B cell (primary cell): ENCODE measurements at regions not wholly inside any gene's neighbourhood (a gene's known extent, or its start where the extent isn't known, plus 50 kb on each side); places are given as distances from the start of the nearest gene placed in this dataset.

ENCODE experiments used
- ATAC-seq: fragments of 200-7000 bp; cut with Tn5 transposase; one replicate; pipeline ENCODE4 v1.10.0; 2021; ENCODE audit warnings: low read depth, mild to moderate bottlenecking, moderate number of reproducible peaks, moderate library complexity
- CTCF ChIA-PET: fragments of 350-600 bp; sonication (Branson Sonifier 250); formaldehyde crosslinking; loops from one replicate; lab custom pipeline; 2021; ENCODE audit warnings: antibody characterized with exemption, inconsistent platforms; lab: Charles Lee
- POLR2A ChIA-PET: fragments of 350-600 bp; sonication (Branson Sonifier 250); formaldehyde crosslinking; loops from one replicate; lab custom pipeline; 2021; ENCODE audit warnings: antibody characterized with exemption; lab: Charles Lee
- DNase-seq: peaks from one replicate; pipeline ENCODE4 v3.0.0; 2013
- H2AFZ ChIP-seq: 2 replicates; pipeline ENCODE4 v1.6.1; 2012; ENCODE audit warnings: mild to moderate bottlenecking, low read depth, low read length; ENCODE audit not compliant: insufficient read depth, poor library complexity, severe bottlenecking
- H3K27ac ChIP-seq, 2 donors: 1 replicate in 1 of 2; 2 replicates in 1 of 2; pipeline ENCODE4 v1.5.1; 2012 to 2013; ENCODE audit warnings: low read length in 2 of 2, mild to moderate bottlenecking in 2 of 2, moderate library complexity in 1 of 2
- H3K27me3 ChIP-seq, 4 experiments: fragments of 200-600 bp in 1 of 4; sonication (generic) in 1 of 4; replicated peaks in 1 of 4; 1 replicate in 2 of 4; 2 replicates in 2 of 4; pipeline versions ENCODE4 v1.6.1 to v1.7.0; 2013 to 2016; ENCODE audit warnings: low read length in 3 of 4, mild to moderate bottlenecking in 2 of 4, mixed read lengths in 1 of 4, moderate library complexity in 1 of 4; ENCODE audit not compliant: insufficient read depth in 4 of 4, control insufficient read depth in 3 of 4; ENCODE audit errors: control extremely low read depth in 1 of 4
- H3K36me3 ChIP-seq, 2 experiments: replicated peaks in 1 of 2; 1 replicate in 1 of 2; 2 replicates in 1 of 2; pipeline versions ENCODE4 v1.6.1 to v1.7.1; 2013; ENCODE audit warnings: low read length in 1 of 2; ENCODE audit not compliant: insufficient read depth in 2 of 2, control insufficient read depth in 1 of 2; ENCODE audit errors: control extremely low read depth in 1 of 2, extremely low read depth in 1 of 2
- H3K4me1 ChIP-seq, 2 donors: fragments of 200-600 bp in 1 of 2; sonication (generic) in 1 of 2; 1 replicate in 1 of 2; 2 replicates in 1 of 2; pipeline versions ENCODE4 v1.5.1 to v1.6.1; 2013 to 2017; ENCODE audit warnings: low read length in 2 of 2; ENCODE audit not compliant: control insufficient read depth in 2 of 2, insufficient read depth in 2 of 2
- H3K4me2 ChIP-seq: replicated peaks from 2 replicates; pipeline ENCODE3; 2012; ENCODE audit warnings: mild to moderate bottlenecking, low read depth, low read length; ENCODE audit not compliant: poor library complexity, severe bottlenecking
- H3K4me3 ChIP-seq, 5 experiments: fragments of 200-600 bp in 1 of 5; sonication (generic) in 1 of 5; 1 replicate in 3 of 5; 2 replicates in 2 of 5; pipeline versions ENCODE4 v1.5.1 to v1.7.0; 2011 to 2016; ENCODE audit warnings: low read length in 4 of 5, mild to moderate bottlenecking in 4 of 5, low read depth in 2 of 5, control low read depth in 1 of 5, moderate library complexity in 1 of 5; ENCODE audit not compliant: insufficient read depth in 1 of 5; ENCODE audit errors: control extremely low read depth in 1 of 5, extremely low read depth in 1 of 5
- H3K79me2 ChIP-seq: fragments of 200-600 bp; sonication (generic); one replicate; pipeline ENCODE4 v1.6.0; 2016; ENCODE audit warnings: low read length; ENCODE audit not compliant: control insufficient read depth, insufficient read depth
- H3K9ac ChIP-seq: fragments of 200-600 bp; sonication (generic); 2 replicates; pipeline ENCODE4 v1.6.1; 2017; ENCODE audit warnings: mild to moderate bottlenecking, low read length, moderate library complexity
- H3K9me3 ChIP-seq, 3 donors: one replicate each; pipeline versions ENCODE4 v1.6.1 to v1.7.1; 2013; ENCODE audit warnings: low read length in 2 of 3; ENCODE audit not compliant: control insufficient read depth in 2 of 3, insufficient read depth in 1 of 3; ENCODE audit errors: control extremely low read depth in 1 of 3
- H4K20me1 ChIP-seq: 2 replicates; pipeline ENCODE4 v1.6.0; 2012; ENCODE audit warnings: mild to moderate bottlenecking, low read length; ENCODE audit not compliant: insufficient read depth, control insufficient read depth, poor library complexity, severe bottlenecking
- H3K27ac Mint-ChIP-seq: one replicate; pipeline ENCODE4 v1.8.0; 2021; ENCODE audit warnings: mixed read lengths
- H3K27me3 Mint-ChIP-seq: one replicate; pipeline ENCODE4 v1.8.0; 2021; ENCODE audit warnings: mixed read lengths
- H3K4me1 Mint-ChIP-seq: one replicate; pipeline ENCODE4 v1.8.0; 2021; ENCODE audit warnings: mixed read lengths
- H3K4me3 Mint-ChIP-seq: one replicate; pipeline ENCODE4 v1.8.0; 2021; ENCODE audit warnings: mixed read lengths
- H3K9me3 Mint-ChIP-seq: one replicate; pipeline ENCODE4 v1.8.0; 2022; ENCODE audit warnings: mixed read lengths; ENCODE audit not compliant: insufficient read depth
- CTCF ChIP-seq: fragments of 200-600 bp; IDR thresholded peaks from one replicate; pipeline ENCODE4 v1.8.0; 2022; ENCODE audit warnings: antibody characterized with exemption, mild to moderate bottlenecking
- EZH2 ChIP-seq: IDR thresholded peaks from 2 replicates; pipeline ENCODE4 v1.6.1; 2012; ENCODE audit warnings: borderline replicate concordance, low read depth, mild to moderate bottlenecking, moderate library complexity, low read length; ENCODE audit not compliant: insufficient read depth, poor library complexity, severe bottlenecking
- WGBS: methylation state at CpG from one replicate; pipeline ENCODE4 v1.1.5; 2013; ENCODE audit warnings: missing lambda C conversion rate; ENCODE audit not compliant: insufficient coverage; 5-methylcytosine and 5-hydroxymethylcytosine counted together
- intact Hi-C: fragments of 100-400 bp; cut with micrococcal nuclease; formaldehyde crosslinking; loops from one replicate; pipeline ENCODE4 v1.10.0; 2022

GRCh38 chr6:114995526-114995925 is 652.7 kb upstream of the HS3ST5 start:
- no peak overlapping the region for H3K27ac ChIP-seq
- peaks cover 0 to 5% (median 0%) of the 10 kb centered on the region in 3 donors for H3K9me3 ChIP-seq
- H3K4me3 Mint-ChIP-seq, result no peak overlapping the region
- H3K27me3 Mint-ChIP-seq, result no peaks in the 10 kb centered on the region
- H3K4me1 ChIP-seq, result no peaks in the 10 kb centered on the region
- no peaks in the 10 kb centered on the region for H3K9me3 Mint-ChIP-seq
- no peaks in the 10 kb centered on the region for H3K4me1 Mint-ChIP-seq
- H3K36me3 ChIP-seq, result no peaks in the 10 kb centered on the region
- H2AFZ ChIP-seq, result no peak overlapping the region
- ChIA-PET POLR2A (no interaction called here), CTCF (no interaction called here)
- TF ChIP-seq CTCF (no peak), EZH2 (no peak)
- H3K27me3 ChIP-seq, result no peaks in the 10 kb centered on the region
- no peaks in the 10 kb centered on the region for H3K79me2 ChIP-seq
- H3K4me2 ChIP-seq, result no peak overlapping the region
- H3K27ac Mint-ChIP-seq, result no peak overlapping the region
- ATAC-seq (no peak), DNase-seq (no peak)
- no peak overlapping the region for H3K4me3 ChIP-seq
- H4K20me1 ChIP-seq, result no peaks in the 10 kb centered on the region
- intact Hi-C loops, result no loop called here
- no peak overlapping the region for H3K9ac ChIP-seq

GRCh38 chr6:114989279-114989964 is 646.6 kb upstream of the HS3ST5 start:
- Mint-ChIP-seq H3K9me3 (no peaks in the 10 kb centered on the region), H3K27me3 (no peaks in the 10 kb centered on the region), H3K4me1 (no peaks in the 10 kb centered on the region), H3K4me3 (no peak overlapping the region), H3K27ac (no peak overlapping the region)
- Histone ChIP-seq H4K20me1 (no peaks in the 10 kb centered on the region), H3K36me3 (no peaks in the 10 kb centered on the region), H3K27me3 (no peaks in the 10 kb centered on the region), H3K79me2 (no peaks in the 10 kb centered on the region), H3K4me1 (no peaks in the 10 kb centered on the region), H3K9ac (no peak overlapping the region), H3K4me2 (no peak overlapping the region), H3K27ac (no peak overlapping the region), H3K4me3 (no peak overlapping the region), H2AFZ (no peak overlapping the region), H3K9me3 (peaks cover 0 to 3% (median 0%) of the 10 kb centered on the region in 3 donors)
- intact Hi-C loops, result no loop called here
- no peak for ATAC-seq
- POLR2A ChIA-PET, result no interaction called here
- peak; percentile 22 for DNase-seq
- CTCF ChIA-PET, result no interaction called here
- WGBS, result 63% methylated on average over 1 of the region's 5 CpGs
- TF ChIP-seq EZH2 (no peak), CTCF (no peak)
